Smooth muscle cell (in vitro differentiated cells): ENCODE measurements at regions not wholly inside any gene's neighbourhood (a gene's known extent, or its start where the extent isn't known, plus 50 kb on each side); places are given as distances from the start of the nearest gene placed in this dataset.

ENCODE experiments used
- DNase-seq: peaks from one replicate; lab custom pipeline; 2025; ENCODE audit not compliant: unreplicated experiment; lab: John Stamatoyannopoulos, UW
- H2AFZ ChIP-seq: fragments of 200-600 bp; sonication (generic); 2 replicates; pipeline ENCODE4 v1.6.0; 2016; ENCODE audit warnings: antibody characterized with exemption, low read depth, mild to moderate bottlenecking
- H3F3A ChIP-seq: fragments of 200-600 bp; sonication (generic); 2 replicates; pipeline ENCODE4 v1.6.0; 2017; ENCODE audit warnings: antibody characterized with exemption, low read depth
- H3K27ac ChIP-seq: fragments of 200-600 bp; sonication (generic); 2 replicates; pipeline ENCODE4 v1.5.1; 2016; ENCODE audit warnings: low read depth, mild to moderate bottlenecking
- H3K27me3 ChIP-seq: fragments of 200-600 bp; sonication (generic); 2 replicates; pipeline ENCODE4 v1.6.1; 2016; ENCODE audit warnings: low read depth, mild to moderate bottlenecking
- H3K36me3 ChIP-seq: fragments of 200-600 bp; sonication (generic); 2 replicates; pipeline ENCODE4 v1.5.1; 2016; ENCODE audit warnings: low read depth
- H3K4me1 ChIP-seq: fragments of 200-600 bp; sonication (generic); 2 replicates; pipeline ENCODE4 v1.5.1; 2016; ENCODE audit warnings: low read depth
- H3K4me2 ChIP-seq: fragments of 200-600 bp; sonication (generic); 2 replicates; pipeline ENCODE4 v1.6.0; 2016; ENCODE audit warnings: mild to moderate bottlenecking
- H3K4me3 ChIP-seq: fragments of 200-600 bp; sonication (generic); 2 replicates; pipeline ENCODE4 v1.5.1; 2016; ENCODE audit warnings: mild to moderate bottlenecking
- H3K79me2 ChIP-seq: fragments of 200-600 bp; sonication (generic); 2 replicates; pipeline ENCODE4 v1.6.0; 2016; ENCODE audit warnings: low read depth, mild to moderate bottlenecking
- H3K9ac ChIP-seq: fragments of 200-600 bp; sonication (generic); 2 replicates; pipeline ENCODE4 v1.6.0; 2016; ENCODE audit warnings: low read depth
- H3K9me3 ChIP-seq: fragments of 200-600 bp; sonication (generic); replicated peaks from 2 replicates; pipeline ENCODE4 v1.5.1; 2016; ENCODE audit warnings: low read depth
- H4K20me1 ChIP-seq: fragments of 200-600 bp; sonication (generic); 2 replicates; pipeline ENCODE4 v1.6.0; 2016; ENCODE audit warnings: low read depth
- CTCF ChIP-seq: fragments of 200-600 bp; sonication (generic); IDR thresholded peaks from 2 replicates; pipeline ENCODE4 v1.5.1; 2017; ENCODE audit warnings: borderline replicate concordance, mild to moderate bottlenecking, antibody characterized with exemption; ENCODE audit not compliant: insufficient read depth, poor library complexity, severe bottlenecking
- WGBS: methylation state at CpG from one replicate; pipeline ENCODE4 v1.1.7; 2016; ENCODE audit warnings: low lambda C conversion rate; 5-methylcytosine and 5-hydroxymethylcytosine counted together

GRCh38 chr6:133047706-133048105 lies 193.5 kb upstream of the EYA4 start:
- Histone ChIP-seq H4K20me1 (no peaks in the 10 kb centered on the region), H3K4me2 (no peak overlapping the region), H3K4me3 (no peak overlapping the region), H3K9me3 (no peaks in the 10 kb centered on the region), H3K36me3 (no peaks in the 10 kb centered on the region), H3F3A (no peaks in the 10 kb centered on the region), H3K9ac (no peak overlapping the region), H3K27ac (no peak overlapping the region), H3K27me3 (peaks cover 27% of the 10 kb centered on the region), H3K79me2 (no peaks in the 10 kb centered on the region), H3K4me1 (no peaks in the 10 kb centered on the region), H2AFZ (no peak overlapping the region)
- WGBS: 83% methylated on average over 1 of the region's 1 CpG
- TF ChIP-seq CTCF: no peak
- DNase-seq: no peak

- Histone ChIP-seq H3K4me1 (peaks cover 8% of the 10 kb centered on the region), H3K36me3 (no peaks in the 10 kb centered on the region), H3K27ac (no peak overlapping the region), H3K9me3 (no peaks in the 10 kb centered on the region), H3K79me2 (no peaks in the 10 kb centered on the region), H3K27me3 (peaks cover 22% of the 10 kb centered on the region), H3K9ac (no peak overlapping the region), H3K4me3 (no peak overlapping the region), H3K4me2 (no peak overlapping the region), H3F3A (no peaks in the 10 kb centered on the region), H2AFZ (no peak overlapping the region), H4K20me1 (no peaks in the 10 kb centered on the region)
- WGBS: 94% methylated on average over 6 of the region's 6 CpGs
- DNase-seq: no peak
- TF ChIP-seq CTCF: no peak
These were observed 189.9 kb upstream of the EYA4 start for GRCh38 chr6:133051240-133051639.

- Histone ChIP-seq H2AFZ (no peak overlapping the region), H3K4me2 (no peak overlapping the region), H3F3A (no peaks in the 10 kb centered on the region), H3K4me3 (no peak overlapping the region), H3K4me1 (peaks cover 8% of the 10 kb centered on the region), H3K9me3 (no peaks in the 10 kb centered on the region), H3K36me3 (no peaks in the 10 kb centered on the region), H3K27me3 (peaks cover 22% of the 10 kb centered on the region), H3K27ac (no peak overlapping the region), H4K20me1 (no peaks in the 10 kb centered on the region), H3K9ac (no peak overlapping the region), H3K79me2 (no peaks in the 10 kb centered on the region)
- no peak for TF ChIP-seq CTCF
- WGBS: 97% methylated on average over 2 of the region's 2 CpGs
- DNase-seq: no peak
These were observed 188.7 kb upstream of the EYA4 start for GRCh38 chr6:133052465-133052864.

- no peak overlapping the region for H3K27ac ChIP-seq
- H3K36me3 ChIP-seq: no peaks in the 10 kb centered on the region
- H3F3A ChIP-seq: no peaks in the 10 kb centered on the region
- H3K4me3 ChIP-seq: no peak overlapping the region
- H4K20me1 ChIP-seq: no peaks in the 10 kb centered on the region
- no peak overlapping the region for H3K4me2 ChIP-seq
- no peak overlapping the region for H2AFZ ChIP-seq
- no peaks in the 10 kb centered on the region for H3K79me2 ChIP-seq
- no peak for DNase-seq
- no peaks in the 10 kb centered on the region for H3K9me3 ChIP-seq
- no peak for TF ChIP-seq CTCF
- 75% methylated on average over 5 of the region's 5 CpGs for WGBS
- peaks cover 19% of the 10 kb centered on the region for H3K27me3 ChIP-seq
- peaks cover 8% of the 10 kb centered on the region for H3K4me1 ChIP-seq
- H3K9ac ChIP-seq: no peak overlapping the region
These were observed 185.7 kb upstream of the EYA4 start for GRCh38 chr6:133055441-133055966.
